H1 (cell line): ENCODE measurements at regions not wholly inside any gene's neighbourhood (a gene's known extent, or its start where the extent isn't known, plus 50 kb on each side); places are given as distances from the start of the nearest gene placed in this dataset.

ENCODE experiments used
- ATF3 ChIP-seq: IDR thresholded peaks from 2 replicates; pipeline ENCODE4 v1.6.1; 2011; ENCODE audit warnings: low read depth, mild to moderate bottlenecking, low read length; ENCODE audit not compliant: insufficient read depth
- JUND ChIP-seq: IDR thresholded peaks from 2 replicates; pipeline ENCODE4 v1.6.1; 2011; ENCODE audit warnings: mild to moderate bottlenecking, improper control_type of control experiment, low read length
- KDM4A ChIP-seq: IDR thresholded peaks from one replicate; pipeline ENCODE4 v1.7.1; 2012; ENCODE audit warnings: low read depth, mild to moderate bottlenecking, moderate library complexity, low read length, inconsistent platforms; ENCODE audit not compliant: severe bottlenecking
- RFX5 ChIP-seq: IDR thresholded peaks from 2 replicates; pipeline ENCODE4 v1.6.1; 2011; ENCODE audit warnings: low read depth, low read length, improper control_type of control experiment, borderline replicate concordance
- RXRA ChIP-seq: IDR thresholded peaks from 2 replicates; pipeline ENCODE4 v1.6.1; 2011; ENCODE audit warnings: low read depth, mild to moderate bottlenecking, low read length, moderate library complexity; ENCODE audit not compliant: insufficient read depth
- TF ChIP-seq, protein P1 (sequence below): fragments of 300-600 bp; sonication (generic); IDR thresholded peaks from 2 replicates; pipeline ENCODE4 v1.7.1; 2012; ENCODE audit warnings: low read length, moderate library complexity, mild to moderate bottlenecking, inconsistent platforms; ENCODE audit not compliant: insufficient replicate concordance
- TF ChIP-seq, protein P2 (sequence below): IDR thresholded peaks from 2 replicates; pipeline ENCODE4 v1.6.1; 2012; ENCODE audit warnings: inconsistent platforms
- TF ChIP-seq, protein P3 (sequence below), 3 experiments: IDR thresholded peaks; 1 replicate in 2 of 3; 2 replicates in 1 of 3; pipeline versions ENCODE4 v1.5.1 to v1.6.1; 2011; ENCODE audit warnings: low read length in 3 of 3, mild to moderate bottlenecking in 3 of 3, inconsistent platforms in 2 of 3, low read depth in 1 of 3, moderate library complexity in 1 of 3; ENCODE audit not compliant: insufficient read depth in 1 of 3; ENCODE audit errors: control extremely low read depth in 1 of 3

DNA sequence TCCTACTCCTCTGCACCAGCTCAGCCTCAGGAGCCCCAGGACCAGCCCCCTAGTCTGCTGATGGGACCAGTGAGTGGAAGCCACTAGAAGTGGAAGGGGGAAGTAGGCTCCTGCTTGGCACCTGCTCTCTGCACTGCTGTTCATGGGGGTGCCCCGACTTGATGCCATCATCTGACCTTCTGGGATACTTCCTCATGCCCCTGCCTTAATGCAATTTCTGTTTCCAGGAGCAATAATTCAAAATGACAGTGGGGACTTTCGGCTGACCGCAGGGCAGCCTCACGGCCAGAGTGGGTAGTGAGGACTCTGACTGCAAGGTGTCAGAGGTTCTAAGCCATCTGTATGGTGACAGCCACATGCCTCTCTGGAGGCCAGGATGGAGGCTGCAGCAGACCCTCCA, 196.4 kb upstream of the WSCD1 start (continued):
- TF ChIP-seq, protein P1, sequence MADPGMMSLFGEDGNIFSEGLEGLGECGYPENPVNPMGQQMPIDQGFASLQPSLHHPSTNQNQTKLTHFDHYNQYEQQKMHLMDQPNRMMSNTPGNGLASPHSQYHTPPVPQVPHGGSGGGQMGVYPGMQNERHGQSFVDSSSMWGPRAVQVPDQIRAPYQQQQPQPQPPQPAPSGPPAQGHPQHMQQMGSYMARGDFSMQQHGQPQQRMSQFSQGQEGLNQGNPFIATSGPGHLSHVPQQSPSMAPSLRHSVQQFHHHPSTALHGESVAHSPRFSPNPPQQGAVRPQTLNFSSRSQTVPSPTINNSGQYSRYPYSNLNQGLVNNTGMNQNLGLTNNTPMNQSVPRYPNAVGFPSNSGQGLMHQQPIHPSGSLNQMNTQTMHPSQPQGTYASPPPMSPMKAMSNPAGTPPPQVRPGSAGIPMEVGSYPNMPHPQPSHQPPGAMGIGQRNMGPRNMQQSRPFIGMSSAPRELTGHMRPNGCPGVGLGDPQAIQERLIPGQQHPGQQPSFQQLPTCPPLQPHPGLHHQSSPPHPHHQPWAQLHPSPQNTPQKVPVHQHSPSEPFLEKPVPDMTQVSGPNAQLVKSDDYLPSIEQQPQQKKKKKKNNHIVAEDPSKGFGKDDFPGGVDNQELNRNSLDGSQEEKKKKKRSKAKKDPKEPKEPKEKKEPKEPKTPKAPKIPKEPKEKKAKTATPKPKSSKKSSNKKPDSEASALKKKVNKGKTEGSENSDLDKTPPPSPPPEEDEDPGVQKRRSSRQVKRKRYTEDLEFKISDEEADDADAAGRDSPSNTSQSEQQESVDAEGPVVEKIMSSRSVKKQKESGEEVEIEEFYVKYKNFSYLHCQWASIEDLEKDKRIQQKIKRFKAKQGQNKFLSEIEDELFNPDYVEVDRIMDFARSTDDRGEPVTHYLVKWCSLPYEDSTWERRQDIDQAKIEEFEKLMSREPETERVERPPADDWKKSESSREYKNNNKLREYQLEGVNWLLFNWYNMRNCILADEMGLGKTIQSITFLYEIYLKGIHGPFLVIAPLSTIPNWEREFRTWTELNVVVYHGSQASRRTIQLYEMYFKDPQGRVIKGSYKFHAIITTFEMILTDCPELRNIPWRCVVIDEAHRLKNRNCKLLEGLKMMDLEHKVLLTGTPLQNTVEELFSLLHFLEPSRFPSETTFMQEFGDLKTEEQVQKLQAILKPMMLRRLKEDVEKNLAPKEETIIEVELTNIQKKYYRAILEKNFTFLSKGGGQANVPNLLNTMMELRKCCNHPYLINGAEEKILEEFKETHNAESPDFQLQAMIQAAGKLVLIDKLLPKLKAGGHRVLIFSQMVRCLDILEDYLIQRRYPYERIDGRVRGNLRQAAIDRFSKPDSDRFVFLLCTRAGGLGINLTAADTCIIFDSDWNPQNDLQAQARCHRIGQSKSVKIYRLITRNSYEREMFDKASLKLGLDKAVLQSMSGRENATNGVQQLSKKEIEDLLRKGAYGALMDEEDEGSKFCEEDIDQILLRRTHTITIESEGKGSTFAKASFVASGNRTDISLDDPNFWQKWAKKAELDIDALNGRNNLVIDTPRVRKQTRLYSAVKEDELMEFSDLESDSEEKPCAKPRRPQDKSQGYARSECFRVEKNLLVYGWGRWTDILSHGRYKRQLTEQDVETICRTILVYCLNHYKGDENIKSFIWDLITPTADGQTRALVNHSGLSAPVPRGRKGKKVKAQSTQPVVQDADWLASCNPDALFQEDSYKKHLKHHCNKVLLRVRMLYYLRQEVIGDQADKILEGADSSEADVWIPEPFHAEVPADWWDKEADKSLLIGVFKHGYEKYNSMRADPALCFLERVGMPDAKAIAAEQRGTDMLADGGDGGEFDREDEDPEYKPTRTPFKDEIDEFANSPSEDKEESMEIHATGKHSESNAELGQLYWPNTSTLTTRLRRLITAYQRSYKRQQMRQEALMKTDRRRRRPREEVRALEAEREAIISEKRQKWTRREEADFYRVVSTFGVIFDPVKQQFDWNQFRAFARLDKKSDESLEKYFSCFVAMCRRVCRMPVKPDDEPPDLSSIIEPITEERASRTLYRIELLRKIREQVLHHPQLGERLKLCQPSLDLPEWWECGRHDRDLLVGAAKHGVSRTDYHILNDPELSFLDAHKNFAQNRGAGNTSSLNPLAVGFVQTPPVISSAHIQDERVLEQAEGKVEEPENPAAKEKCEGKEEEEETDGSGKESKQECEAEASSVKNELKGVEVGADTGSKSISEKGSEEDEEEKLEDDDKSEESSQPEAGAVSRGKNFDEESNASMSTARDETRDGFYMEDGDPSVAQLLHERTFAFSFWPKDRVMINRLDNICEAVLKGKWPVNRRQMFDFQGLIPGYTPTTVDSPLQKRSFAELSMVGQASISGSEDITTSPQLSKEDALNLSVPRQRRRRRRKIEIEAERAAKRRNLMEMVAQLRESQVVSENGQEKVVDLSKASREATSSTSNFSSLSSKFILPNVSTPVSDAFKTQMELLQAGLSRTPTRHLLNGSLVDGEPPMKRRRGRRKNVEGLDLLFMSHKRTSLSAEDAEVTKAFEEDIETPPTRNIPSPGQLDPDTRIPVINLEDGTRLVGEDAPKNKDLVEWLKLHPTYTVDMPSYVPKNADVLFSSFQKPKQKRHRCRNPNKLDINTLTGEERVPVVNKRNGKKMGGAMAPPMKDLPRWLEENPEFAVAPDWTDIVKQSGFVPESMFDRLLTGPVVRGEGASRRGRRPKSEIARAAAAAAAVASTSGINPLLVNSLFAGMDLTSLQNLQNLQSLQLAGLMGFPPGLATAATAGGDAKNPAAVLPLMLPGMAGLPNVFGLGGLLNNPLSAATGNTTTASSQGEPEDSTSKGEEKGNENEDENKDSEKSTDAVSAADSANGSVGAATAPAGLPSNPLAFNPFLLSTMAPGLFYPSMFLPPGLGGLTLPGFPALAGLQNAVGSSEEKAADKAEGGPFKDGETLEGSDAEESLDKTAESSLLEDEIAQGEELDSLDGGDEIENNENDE = no peak
- TF ChIP-seq, protein P2, sequence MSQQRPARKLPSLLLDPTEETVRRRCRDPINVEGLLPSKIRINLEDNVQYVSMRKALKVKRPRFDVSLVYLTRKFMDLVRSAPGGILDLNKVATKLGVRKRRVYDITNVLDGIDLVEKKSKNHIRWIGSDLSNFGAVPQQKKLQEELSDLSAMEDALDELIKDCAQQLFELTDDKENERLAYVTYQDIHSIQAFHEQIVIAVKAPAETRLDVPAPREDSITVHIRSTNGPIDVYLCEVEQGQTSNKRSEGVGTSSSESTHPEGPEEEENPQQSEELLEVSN = no peak
- TF ChIP-seq, protein P3, sequence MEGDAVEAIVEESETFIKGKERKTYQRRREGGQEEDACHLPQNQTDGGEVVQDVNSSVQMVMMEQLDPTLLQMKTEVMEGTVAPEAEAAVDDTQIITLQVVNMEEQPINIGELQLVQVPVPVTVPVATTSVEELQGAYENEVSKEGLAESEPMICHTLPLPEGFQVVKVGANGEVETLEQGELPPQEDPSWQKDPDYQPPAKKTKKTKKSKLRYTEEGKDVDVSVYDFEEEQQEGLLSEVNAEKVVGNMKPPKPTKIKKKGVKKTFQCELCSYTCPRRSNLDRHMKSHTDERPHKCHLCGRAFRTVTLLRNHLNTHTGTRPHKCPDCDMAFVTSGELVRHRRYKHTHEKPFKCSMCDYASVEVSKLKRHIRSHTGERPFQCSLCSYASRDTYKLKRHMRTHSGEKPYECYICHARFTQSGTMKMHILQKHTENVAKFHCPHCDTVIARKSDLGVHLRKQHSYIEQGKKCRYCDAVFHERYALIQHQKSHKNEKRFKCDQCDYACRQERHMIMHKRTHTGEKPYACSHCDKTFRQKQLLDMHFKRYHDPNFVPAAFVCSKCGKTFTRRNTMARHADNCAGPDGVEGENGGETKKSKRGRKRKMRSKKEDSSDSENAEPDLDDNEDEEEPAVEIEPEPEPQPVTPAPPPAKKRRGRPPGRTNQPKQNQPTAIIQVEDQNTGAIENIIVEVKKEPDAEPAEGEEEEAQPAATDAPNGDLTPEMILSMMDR (IDR thresholded peaks at IDR 0.05; ENCODE audit: control extremely low read depth in 1 of 3, insufficient read depth in 1 of 3, low read depth in 1 of 3, low read length in 3 of 3) = no peak
- TF ChIP-seq KDM4A = no peak
- no peak for TF ChIP-seq RXRA
- no peak for TF ChIP-seq ATF3
- TF ChIP-seq RFX5 = no peak
- TF ChIP-seq JUND = no peak
